Left lung (tissue), 4 donors: ENCODE measurements at regions not wholly inside any gene's neighbourhood (a gene's known extent, or its start where the extent isn't known, plus 50 kb on each side); places are given as distances from the start of the nearest gene placed in this dataset.

Experiments used
- ATAC-seq: fragments of 200-7000 bp; cut with Tn5 transposase; one replicate; pipeline ENCODE4 v1.9.1; 2020; ENCODE audit warnings: moderate library complexity
- DNase-seq, 4 donors: peaks; one replicate each; pipeline ENCODE4 v3.0.0-alpha.2; 2013 to 2020
- H3K27ac ChIP-seq, 2 donors: fragments of 200-600 bp; sonication (generic) in 1 of 2; one replicate each; pipeline versions ENCODE4 v1.5.0 to v1.8.0; 2020 to 2021
- H3K27me3 ChIP-seq, 2 donors: fragments of 200-600 bp; sonication (generic) in 1 of 2; one replicate each; pipeline versions ENCODE4 v1.5.0 to v1.8.0; 2020 to 2021
- H3K36me3 ChIP-seq, 2 donors: fragments of 200-600 bp; sonication (generic) in 1 of 2; one replicate each; pipeline versions ENCODE4 v1.5.0 to v1.8.0; 2020 to 2021
- H3K4me1 ChIP-seq, 2 donors: fragments of 200-600 bp; one replicate each; pipeline ENCODE4 v1.8.0; 2021
- H3K4me3 ChIP-seq, 2 donors: fragments of 200-600 bp; sonication (generic) in 1 of 2; one replicate each; pipeline versions ENCODE4 v1.5.0 to v1.8.0; 2020 to 2021; ENCODE audit warnings: mild to moderate bottlenecking in 1 of 2
- H3K9me3 ChIP-seq, 2 donors: fragments of 200-600 bp; sonication (generic) in 1 of 2; one replicate each; pipeline versions ENCODE4 v1.5.0 to v1.8.0; 2020 to 2021
- intact Hi-C, 2 donors: fragments of 100-400 bp; cut with DNase I; formaldehyde crosslinking; loops; one replicate each; pipeline versions ENCODE4 v1.11.2 to v1.14.2; 2022
- TF ChIP-seq, protein P1 (sequence below), 2 donors: fragments of 200-600 bp; sonication (generic) in 1 of 2; IDR thresholded peaks; one replicate each; pipeline versions ENCODE4 v1.5.0 to v1.8.0; 2021; ENCODE audit warnings: antibody characterized with exemption in 2 of 2
- donor health status: DM: no; HTN: yes; CAD: no.
- donor health status: DM: no; HTN: no; CAD: no.

DNA sequence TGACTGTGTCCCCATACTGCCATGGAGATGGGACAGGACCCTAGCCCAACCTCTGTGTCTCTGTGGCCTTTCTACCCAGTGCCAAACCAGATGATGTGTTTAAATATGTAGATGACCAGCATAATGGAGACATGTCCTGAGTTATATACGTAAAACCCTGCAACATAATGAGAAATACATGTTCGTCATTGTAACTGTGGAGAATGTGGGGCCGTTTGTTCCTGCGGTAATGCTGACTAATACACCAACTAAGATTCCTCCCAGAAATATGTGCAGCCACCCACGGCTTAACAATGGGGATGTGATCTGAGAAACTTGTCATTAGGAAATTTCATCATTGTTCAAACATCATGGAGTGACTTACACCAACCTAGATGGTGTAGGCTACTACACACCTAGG, 71.7 kb upstream of the SIM2 start:
- DNase-seq (no peak), ATAC-seq (no peak)
- Histone ChIP-seq H3K9me3 (no peaks in the 10 kb centered on the region), H3K36me3 (no peaks in the 10 kb centered on the region), H3K27ac (no peak overlapping the region), H3K27me3 (peaks cover 0 to 50% of the 10 kb centered on the region in 2 donors), H3K4me1 (no peaks in the 10 kb centered on the region), H3K4me3 (no peak overlapping the region)
- TF ChIP-seq, protein P1, sequence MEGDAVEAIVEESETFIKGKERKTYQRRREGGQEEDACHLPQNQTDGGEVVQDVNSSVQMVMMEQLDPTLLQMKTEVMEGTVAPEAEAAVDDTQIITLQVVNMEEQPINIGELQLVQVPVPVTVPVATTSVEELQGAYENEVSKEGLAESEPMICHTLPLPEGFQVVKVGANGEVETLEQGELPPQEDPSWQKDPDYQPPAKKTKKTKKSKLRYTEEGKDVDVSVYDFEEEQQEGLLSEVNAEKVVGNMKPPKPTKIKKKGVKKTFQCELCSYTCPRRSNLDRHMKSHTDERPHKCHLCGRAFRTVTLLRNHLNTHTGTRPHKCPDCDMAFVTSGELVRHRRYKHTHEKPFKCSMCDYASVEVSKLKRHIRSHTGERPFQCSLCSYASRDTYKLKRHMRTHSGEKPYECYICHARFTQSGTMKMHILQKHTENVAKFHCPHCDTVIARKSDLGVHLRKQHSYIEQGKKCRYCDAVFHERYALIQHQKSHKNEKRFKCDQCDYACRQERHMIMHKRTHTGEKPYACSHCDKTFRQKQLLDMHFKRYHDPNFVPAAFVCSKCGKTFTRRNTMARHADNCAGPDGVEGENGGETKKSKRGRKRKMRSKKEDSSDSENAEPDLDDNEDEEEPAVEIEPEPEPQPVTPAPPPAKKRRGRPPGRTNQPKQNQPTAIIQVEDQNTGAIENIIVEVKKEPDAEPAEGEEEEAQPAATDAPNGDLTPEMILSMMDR (IDR thresholded peaks at IDR 0.05) = no peak
- intact Hi-C loops = no loop called here

DNA sequence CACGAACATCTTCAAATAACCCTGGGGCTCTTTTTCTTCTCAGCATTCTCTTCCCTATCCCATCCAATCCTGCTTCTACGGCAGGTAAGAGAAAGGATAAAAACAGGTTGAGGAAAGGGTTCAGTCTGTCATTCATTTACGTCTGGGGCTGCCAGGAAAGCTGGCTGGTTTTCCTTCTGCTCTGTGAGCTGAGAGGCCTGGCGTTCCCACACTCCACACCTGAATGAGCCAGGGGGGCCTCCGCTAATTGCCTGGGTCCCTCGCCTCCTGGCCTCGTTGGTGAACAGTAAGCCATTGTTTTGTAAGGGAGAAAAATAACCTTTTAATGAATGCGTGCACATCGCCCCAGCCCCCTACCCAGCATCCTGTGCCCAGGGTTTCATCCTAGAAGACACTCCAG, 70.8 kb upstream of the SIM2 start:
- peaks cover 0 to 50% of the 10 kb centered on the region in 2 donors for H3K27me3 ChIP-seq
- intact Hi-C loops = no loop called here
- H3K9me3 ChIP-seq = no peaks in the 10 kb centered on the region
- H3K4me1 ChIP-seq = no peaks in the 10 kb centered on the region
- no peak overlapping the region for H3K4me3 ChIP-seq
- ATAC-seq = no peak
- TF ChIP-seq, protein P1 (IDR thresholded peaks at IDR 0.05) = no peak
- H3K27ac ChIP-seq = no peak overlapping the region
- DNase-seq = no peak
- no peaks in the 10 kb centered on the region for H3K36me3 ChIP-seq

DNA sequence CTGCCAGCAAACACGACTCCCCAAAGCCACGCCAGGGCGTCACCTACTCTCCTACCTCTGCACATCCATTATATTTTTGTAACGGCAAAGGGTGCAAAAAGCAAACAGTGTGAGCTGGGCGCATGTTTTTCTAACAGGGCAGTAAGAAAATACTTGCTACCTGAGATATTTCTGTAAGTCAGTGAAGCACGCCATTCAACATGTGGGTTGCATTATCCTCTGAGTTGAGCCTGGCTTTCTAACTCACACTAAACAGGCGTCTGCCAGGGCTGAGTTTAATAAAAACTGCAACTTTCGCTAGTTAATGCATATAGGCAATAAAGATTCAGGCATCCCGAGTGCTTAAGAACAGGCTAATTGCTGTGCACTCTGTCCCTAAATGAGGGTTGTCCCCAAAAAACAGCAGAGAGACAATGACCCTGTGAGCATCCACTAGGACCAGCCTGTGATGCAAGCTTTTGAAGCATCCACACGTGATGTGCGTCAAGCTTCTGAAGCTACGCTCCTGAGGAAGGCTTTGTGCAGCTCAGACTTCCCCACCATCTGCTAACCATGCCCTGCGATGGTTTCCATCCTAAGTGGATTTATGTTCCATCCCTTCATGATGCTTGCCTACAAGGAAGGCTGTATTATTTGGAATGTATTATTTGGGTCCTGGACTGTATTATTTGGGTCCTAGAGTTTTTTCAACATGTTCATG, 70.0 kb upstream of the SIM2 start:
- Histone ChIP-seq H3K36me3 (no peaks in the 10 kb centered on the region), H3K4me1 (no peaks in the 10 kb centered on the region), H3K27me3 (peaks cover 3 to 50% of the 10 kb centered on the region in 2 donors), H3K27ac (no peak overlapping the region), H3K4me3 (no peak overlapping the region), H3K9me3 (no peaks in the 10 kb centered on the region)
- intact Hi-C loops = no loop called here
- TF ChIP-seq, protein P1 (IDR thresholded peaks at IDR 0.05) = no peak
- DNase-seq (no peak), ATAC-seq (no peak)

DNA sequence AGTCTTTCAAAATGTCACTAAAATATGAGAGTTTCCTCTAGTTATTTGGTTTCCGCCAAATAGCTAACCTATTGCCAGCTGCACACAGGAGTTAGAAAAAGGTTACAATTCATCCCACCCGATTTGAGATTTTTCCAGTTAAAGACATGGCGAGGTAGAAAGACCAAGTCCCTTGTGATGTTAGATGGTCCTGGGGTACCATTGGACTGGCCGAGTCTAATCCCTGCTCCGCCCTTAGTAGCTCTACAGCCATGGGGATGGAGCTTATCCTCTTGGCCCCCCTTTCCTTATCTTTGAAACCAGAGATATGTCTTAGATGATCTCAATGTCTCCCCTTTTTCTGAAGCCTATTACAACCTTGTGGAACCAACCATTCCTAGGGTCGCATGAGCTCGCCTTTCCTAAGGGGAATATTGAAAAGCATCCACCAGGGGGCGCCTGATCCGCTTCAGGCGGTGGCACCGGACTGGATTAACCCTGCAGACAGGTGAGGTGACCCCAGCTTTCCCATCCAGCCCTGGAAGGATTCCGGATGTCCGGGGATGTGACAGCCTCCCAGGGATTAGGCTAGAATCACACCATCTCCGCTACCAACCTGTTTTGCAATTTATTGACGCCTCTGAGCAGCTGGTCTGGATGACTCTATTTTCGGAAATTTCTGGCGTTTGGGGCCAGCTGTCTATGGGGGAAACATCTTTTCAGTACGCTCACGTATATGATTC, 68.3 kb upstream of the SIM2 start:
- H3K27me3 ChIP-seq = peaks cover 3 to 50% of the 10 kb centered on the region in 2 donors
- peak; percentile 81 for ATAC-seq
- TF ChIP-seq, protein P1 (IDR thresholded peaks at IDR 0.05) = peak; percentile 65 to 71
- H3K4me1 ChIP-seq = no peaks in the 10 kb centered on the region
- H3K36me3 ChIP-seq = no peaks in the 10 kb centered on the region
- intact Hi-C loops = no loop called here
- DNase-seq = peak; percentile 19 to 78 (median 44)
- peaks cover 0 to 3% of the 10 kb centered on the region in 2 donors for H3K9me3 ChIP-seq
- no peak overlapping the region for H3K4me3 ChIP-seq
- no peak overlapping the region for H3K27ac ChIP-seq

DNA sequence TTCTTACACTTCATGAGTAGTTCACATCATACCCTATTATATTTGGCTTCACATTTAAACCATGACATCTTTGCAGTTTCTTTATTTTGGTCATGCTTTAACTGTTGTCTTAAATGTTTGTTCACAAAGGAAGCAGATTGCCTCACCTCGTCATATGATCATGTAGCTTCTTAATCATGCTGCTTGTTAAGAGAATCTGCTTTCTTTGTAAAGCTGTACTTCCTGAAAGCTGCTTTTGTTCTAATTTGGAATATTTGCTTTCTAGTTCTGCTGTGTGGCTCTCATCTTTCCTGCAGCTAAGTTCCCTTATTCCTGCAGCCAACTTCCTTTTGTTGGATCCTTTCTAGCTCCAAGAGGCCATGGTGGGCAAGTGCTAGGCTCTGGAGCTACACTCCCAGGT, 62.9 kb upstream of the SIM2 start:
- Histone ChIP-seq H3K27me3 (peaks cover 3 to 4% of the 10 kb centered on the region in 2 donors), H3K36me3 (no peaks in the 10 kb centered on the region), H3K27ac (no peak overlapping the region), H3K4me3 (no peak overlapping the region), H3K9me3 (peaks cover 0 to 17% of the 10 kb centered on the region in 2 donors), H3K4me1 (no peaks in the 10 kb centered on the region)
- intact Hi-C loops = no loop called here
- DNase-seq = no peak
- no peak for ATAC-seq
- TF ChIP-seq, protein P1 (IDR thresholded peaks at IDR 0.05) = no peak
